Stimulated activated CD4-positive, alpha-beta T cell treated with anti-CD3 and anti-CD28 coated beads, Interleukin-15, amount 100 ng/mL, for 48 hours (primary cell): ENCODE measurements at regions not wholly inside any gene's neighbourhood (a gene's known extent, or its start where the extent isn't known, plus 50 kb on each side); places are given as distances from the start of the nearest gene placed in this dataset.
"Not testable (repeated sequence)": the region's sequence is repeated elsewhere in the genome, so short reads cannot be mapped to it uniquely, and the experiment has no call there.

ENCODE experiments used
- DNase-seq, 2 donors: peaks; one replicate each; pipeline ENCODE4 v3.0.0-alpha.2; 2020; ENCODE audit warnings: low read depth in 2 of 2

DNA sequence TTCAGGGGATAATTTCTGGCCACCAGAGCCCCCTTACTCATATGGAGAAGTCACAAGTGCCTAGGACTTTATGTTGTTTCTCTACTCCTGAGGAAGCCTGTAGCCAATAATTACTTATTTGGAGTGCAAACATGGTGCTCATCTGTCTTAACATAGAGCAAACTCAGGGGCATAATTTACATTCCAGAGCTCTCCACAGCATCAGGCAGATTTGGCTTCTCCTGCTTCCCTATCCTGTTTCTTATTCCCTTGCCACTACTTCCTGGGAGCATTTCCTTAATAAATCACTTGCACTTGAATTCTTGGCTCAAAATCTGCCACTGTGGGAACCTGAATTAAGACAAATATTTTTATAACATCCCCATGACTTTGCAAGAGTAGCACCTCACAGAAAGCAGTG, 960.9 kb downstream of the SOCS6 start:
- no peak for DNase-seq

DNA sequence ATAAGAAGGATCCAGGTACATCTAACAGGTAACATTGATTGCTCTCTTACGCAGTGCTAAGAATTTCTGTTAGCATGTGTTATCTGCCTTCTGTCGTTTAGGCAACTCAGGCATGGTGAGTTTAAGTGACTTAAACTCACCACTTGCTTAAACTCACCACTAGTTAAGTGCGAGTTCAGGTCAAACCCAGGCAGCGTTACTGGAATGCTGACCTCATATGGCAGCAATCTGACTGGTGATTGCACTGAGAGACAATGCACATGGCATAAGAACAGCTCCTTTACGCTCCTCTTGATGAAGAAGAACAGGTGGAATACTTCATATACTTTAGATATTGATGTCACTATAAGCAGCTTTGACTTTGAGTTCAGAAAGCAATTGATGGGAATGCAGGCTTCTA, 954.1 kb downstream of the SOCS6 start:
- no peak for DNase-seq

DNA sequence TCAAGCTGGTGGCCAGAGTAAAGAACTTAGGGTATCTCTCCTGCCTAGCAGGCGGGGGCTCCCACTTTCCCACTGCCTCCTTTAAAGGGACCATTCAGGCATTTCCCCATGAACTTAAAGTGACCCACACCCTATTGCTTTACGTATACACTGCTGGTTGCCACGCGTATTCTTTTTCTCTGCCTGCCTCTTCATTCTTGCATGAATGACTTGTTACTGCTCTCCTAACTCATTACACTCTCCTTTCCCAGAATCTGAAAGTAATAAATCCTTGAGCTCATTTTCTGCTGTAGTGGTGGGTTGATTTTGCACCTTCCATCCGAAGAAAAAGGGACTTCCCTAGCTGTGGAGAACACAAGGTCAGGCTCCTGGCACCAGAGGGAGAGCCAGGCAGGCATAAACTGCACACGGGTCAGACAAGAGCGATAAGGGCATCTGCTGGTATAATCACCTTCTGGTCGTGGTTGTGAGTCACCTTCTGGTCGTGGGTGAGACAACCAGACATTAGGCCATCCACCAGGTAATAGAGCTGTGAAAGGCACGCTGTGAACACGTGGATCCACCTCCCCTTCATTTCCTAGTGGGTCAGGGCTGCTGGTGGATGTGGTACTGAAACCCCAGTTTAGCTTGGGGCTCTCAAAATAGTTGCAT, 950.3 kb downstream of the SOCS6 start:
- no peak for DNase-seq

DNA sequence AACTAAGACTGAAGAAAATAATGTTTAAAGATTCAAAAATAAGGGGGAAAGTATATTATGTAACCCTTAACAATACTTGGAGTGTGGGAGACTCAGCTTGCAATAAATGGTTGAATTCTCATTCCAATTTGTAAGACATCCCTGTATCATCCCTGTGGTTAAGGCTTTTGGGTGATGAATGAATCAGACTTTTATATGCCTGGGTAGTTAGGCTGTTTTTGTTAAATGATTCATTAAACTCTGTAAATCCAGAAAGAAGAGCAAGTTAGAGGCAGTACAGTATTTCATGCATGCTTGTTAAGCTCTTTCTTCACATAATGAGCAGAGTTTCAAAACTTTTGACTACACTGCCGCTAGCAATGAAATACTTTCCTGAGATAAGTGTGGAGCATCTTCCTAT, 948.8 kb downstream of the SOCS6 start:
- no peak for DNase-seq

DNA sequence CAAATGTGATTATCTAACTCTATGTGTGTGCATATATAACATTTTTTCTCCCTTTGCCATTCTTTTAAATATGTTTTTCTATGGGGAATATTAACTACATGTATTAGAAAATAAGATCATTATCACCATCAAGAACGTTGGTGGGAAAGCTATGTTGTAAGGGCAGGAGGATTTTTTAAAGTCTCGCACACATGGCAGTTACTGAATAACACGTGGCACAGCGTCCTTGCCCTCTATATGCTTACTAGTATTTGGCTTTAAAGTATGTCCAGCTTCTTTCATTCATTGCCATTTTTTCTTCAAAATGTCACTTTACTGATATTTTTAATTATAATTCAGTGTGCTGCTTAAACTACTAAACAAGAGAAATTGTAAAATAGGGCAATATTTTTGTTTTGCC, 944.3 kb downstream of the SOCS6 start:
- no peak for DNase-seq

DNA sequence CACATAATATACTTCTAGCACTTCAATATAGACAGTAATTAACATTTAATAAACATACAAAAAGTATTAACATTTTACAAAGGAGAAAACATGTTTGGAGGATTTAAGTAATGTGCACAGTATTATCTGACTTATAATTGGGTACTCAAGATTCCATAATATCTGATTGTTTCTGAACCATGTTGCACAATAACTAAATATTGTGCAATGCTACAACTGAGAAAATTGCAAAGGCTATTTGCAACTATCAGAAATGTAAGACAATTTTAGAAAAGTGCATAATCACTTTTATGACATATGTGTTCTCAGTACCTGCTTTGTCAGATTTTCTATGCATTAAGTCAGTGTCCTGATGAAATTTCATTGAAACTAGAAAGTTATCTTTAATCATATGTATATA, 934.6 kb downstream of the SOCS6 start:
- no peak for DNase-seq

DNA sequence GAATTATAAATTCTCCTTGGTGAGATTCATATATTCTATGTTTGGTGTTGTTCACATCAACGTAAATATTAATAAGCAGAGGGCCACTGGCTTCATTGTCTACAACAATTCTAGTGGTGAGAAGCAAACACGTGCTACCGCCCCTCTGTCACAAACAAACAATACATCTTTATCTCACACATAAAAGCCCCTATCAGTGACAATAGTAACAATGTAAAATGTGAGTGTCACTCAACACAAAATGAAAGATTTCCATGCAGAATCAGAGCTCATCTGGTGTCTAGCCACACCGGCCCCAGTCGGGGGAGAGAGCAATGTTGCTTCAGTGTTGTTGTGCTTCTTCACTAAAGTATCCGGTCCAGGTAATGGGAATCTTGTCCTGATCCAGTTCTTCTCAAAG, 932.6 kb downstream of the SOCS6 start:
- no peak for DNase-seq

DNA sequence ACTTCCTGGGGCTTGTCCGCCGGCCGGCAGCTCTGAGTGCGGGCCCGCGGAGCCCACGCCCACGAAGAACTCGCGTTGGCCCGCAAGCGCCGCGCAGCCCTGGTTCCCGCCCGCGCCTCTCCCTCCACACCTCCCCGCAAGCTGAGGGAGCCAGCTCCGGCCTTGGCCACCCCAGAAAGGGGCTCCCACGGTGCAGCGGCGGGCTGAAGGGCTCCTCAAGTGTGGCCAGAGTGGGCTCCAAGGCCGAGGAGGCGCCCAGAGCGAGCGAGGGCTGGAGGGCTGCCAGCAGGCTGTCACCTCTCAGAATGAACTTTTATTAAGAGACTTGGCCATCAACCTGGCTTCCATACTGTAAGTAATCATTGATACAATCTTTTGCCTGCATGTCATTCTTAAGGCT, 923.9 kb downstream of the SOCS6 start:
- not testable (repeated sequence) for DNase-seq

DNA sequence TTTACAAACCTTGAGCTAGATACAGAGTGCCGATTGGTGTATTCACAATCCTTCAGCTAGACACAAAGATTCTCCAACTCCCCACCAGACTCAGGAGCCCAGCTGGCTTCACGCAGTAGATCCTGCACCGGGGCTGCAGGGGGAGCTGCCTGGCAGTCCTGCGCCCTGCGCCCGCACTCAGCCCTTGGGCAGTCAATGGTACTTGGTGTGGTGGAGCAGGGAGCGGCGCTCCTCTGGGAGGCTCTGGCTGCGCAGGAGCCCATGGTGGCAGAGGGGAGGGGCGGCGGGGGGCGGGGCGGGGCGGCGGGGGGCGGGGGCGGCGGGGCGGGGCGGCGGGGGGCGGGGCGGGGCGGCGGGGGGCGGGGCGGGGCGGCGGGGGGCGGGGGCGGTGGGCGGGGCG, 923.4 kb downstream of the SOCS6 start:
- DNase-seq, result no peak

DNA sequence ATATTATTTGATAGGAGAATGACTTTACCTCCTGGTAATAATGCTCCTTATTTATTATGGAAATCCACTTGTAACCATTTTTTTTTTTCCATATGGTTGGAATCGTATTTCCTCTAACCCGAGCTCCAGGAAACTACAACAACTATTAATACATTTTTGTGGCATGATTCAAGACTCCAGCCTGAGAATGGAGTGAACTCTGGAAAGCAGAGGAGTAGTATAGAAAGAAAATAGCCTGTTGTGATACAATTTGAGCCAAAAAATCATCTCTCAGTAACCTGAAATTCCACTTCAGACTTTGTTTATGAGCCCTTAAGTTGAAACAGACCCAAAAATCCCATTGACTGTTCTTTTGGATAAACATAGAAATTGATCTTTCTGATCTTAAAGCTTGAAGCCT, 921.1 kb downstream of the SOCS6 start:
- no peak for DNase-seq

DNA sequence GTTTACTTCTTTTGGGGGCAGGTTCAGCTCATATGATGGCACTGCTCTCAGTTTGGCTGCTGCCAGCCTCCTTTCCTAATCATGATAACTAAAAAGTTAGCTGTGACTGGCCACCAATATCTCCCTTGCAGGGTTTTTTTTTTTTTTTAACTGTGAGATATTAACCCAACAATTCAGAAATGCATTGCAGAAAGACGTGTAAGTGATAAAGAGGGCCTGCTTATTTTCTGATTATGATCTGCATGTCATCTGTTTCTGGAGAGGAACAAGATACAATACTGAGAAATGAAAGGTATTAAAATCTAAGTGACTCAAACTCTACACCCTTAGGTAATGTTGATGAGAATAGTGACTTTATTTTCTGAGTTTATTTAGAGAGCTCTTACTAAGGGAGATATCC, 905.6 kb downstream of the SOCS6 start:
- no peak for DNase-seq

DNA sequence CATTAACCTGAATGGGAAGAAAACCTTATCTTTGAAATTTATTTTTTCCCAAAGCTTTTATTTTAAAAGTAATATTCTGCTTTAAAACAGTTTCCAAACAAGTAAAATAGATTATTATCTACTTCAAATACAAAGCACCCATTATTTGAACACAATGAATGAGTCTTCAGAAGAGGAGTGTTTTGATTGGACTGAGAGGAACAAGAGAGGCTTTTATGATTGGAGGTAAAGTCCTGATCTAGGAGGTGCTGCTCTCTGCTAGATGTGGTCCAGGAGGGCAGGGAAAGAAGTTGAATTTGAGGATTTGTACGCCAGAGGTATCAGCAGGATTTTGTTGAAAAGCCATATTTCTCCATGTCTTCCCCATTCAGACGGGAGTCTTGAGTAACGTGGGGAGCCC, 900.7 kb downstream of the SOCS6 start:
- no peak for DNase-seq

DNA sequence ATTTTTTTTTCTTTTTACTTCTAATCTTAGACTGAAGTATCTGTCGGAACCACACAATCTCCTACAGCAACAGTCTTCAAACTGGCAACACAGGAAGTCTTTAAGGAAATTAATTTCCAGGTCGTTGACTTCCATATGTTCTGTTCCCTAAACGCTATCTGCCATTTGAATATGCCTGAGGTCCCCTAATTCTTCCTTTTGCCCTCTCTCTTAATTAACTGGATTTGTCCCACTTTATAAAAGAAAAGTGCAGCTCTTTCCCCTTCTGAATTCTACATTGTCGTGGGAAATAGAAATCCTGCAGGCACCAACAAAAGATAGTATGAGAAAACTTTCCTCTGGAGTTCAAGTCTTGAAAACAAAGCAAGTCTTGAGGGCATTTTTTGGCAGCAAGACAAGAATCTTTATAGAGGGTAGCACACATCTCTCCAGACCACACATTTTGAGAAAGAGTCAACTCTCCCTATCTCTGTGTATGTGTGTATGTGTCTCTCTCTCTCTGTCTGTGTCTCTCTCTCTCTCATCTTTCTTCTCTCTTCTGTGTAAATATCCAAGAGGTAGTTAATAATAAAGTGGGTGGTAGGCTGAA, 879.8 kb downstream of the SOCS6 start:
- no peak for DNase-seq

DNA sequence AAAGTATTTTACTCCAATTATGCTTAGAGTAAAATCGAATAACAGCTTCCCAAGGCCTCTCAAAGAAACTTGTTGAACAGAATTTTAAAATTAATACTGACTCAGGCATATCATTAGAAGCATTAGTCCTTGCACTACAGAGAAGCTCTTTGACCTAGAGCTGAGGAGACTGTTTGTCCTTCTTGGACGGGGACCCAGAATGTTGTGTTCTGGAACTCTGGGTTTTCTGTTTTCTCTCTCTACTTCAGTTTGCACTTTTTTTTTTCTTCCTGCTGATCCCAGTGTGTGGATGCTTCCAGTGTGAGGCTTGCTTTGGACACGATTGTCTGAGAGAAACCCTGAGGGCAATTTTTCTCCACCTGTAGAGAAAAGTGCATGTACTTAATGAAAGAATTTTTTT, 847.6 kb downstream of the SOCS6 start:
- DNase-seq, result no peak

DNA sequence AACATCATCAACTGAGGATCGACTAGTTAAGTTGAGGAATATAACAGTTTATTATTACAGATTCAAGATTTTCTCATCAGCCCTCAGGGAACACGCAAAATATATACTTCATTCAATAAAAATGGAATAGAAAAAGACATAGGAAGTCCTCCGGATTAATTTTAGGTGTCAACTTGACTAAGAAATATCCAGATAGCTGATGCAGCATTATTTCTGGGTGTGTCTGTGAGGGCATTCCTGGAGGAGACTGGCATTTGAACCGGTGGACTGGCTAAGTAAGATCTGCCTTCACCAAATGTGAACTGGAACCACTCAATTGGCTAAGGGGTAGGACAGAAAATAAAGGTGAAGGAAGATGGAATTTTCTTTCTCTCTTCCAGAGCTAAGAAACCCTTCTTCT, 845.3 kb downstream of the SOCS6 start:
- no peak for DNase-seq

DNA sequence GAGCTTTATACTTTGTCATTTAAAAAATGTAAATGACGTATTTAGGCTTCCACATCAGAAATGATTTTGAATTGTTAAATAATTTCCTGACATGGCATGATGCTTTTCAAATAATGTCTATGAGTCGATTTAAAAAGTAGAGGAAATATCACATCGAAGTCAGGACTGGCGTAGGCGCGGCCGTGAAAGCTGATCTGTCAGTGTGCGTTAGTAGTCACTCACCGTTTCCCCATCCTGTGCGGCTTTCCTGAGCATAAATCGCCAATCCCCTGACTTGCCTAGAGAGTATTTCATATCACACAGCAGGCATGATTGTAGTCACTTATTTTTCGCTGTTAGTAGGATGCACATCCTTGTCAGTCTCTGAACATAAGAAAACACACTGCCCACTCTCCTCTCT, 843.1 kb downstream of the SOCS6 start:
- no peak for DNase-seq

DNA sequence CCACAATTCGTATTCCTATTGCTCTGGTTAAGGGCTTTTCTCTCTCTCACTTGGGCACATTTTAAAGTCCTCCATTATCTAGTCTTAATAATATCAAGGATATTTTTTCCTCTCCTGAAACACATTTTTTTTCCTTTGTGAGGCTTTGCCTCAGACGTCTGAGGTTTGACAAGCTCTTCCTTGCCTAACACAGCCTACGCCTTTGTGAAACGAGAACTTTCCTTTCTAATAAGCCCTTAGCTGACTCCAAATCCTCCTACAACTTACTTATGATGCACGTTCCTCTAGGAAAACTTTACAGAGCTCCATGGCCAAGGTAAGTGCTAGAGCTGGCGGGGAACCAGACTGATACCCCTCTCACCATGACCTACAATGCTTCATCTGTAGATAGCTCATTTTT, 841.5 kb downstream of the SOCS6 start:
- no peak for DNase-seq

DNA sequence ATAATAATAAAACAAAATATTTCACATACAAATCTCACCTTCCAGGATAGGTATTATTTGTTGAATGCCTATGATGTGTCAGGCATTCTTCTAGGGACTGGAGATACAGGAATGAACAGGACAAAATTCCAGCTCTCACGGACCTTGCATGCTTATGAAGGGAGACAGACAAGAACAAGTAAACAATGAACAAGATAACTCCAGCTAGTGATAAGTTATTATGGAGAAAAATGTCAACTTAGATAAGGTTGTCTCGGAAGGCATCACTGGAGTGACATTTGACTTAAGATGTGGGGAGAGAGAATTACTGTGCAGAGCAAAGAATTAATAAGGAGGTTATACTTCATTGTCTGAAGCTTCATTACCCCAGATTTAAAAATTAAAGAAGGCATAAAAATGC, 836.7 kb downstream of the SOCS6 start:
- no peak for DNase-seq

DNA sequence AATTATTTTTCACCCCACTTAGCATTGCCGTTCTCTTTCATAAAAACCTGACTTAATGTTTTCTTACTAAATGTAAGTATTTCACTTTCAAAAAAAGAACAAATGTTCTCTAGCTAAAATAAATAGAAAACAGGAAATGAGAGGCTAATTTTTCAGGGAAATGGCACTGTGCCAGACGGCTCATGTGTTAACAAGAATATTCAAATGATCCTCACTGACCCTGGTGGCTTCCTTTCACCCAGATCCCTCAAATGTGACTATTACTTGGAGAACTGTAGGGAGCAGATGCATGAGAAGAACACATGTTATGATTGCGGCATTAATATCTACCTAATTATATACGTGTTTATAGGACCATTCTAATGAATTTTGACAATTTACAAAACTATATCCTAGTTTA, 827.7 kb downstream of the SOCS6 start:
- DNase-seq, result no peak

DNA sequence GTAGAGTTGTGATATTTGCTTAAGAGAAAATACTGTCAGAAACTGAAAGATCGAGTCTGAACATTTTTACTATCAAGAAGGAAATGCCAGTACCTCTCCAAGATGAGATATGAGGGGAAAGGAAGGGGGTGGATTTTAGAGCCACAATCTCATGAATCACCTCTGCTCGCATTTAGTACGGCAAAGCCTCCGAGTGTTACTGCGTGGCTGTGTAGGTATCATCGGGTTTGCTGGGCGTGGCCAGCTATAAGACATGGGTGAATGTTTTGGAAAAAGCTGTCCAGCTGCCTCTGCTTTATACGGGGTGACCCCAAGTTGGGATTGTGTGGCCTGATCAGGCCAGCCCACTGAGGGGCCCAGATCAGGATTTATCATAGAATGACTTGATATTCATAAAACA, 826.4 kb downstream of the SOCS6 start:
- DNase-seq, result no peak

DNA sequence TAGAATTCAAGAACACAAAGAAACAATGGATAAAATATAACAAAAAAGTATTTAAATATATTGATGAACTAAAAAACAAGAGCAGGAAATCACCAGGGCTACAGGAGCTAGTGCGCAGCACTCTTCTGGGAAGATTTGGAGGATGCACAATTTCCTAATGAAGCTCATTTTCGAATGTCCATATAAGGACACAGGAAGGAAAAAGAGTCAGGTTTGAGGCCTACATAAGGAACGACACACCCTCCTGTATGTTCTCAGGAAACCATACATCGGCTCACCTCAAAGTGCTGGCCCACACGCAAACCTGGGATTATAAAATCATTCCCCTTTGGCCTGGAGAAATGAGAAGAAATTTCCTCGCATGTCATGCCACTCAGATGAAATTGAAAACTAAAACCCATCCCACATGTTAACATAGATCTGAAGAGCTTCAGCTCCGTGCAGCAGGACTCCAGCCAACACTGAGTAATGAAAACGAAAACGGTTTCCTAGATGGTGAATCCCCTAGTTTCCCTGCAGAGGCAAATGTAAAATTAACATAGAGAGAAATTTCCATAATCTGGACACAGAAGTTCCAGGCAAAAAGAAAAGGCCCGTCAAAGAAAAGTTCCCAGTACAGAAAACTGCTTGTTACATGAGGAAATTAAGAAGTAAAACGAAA, 825.8 kb downstream of the SOCS6 start:
- DNase-seq, result no peak

DNA sequence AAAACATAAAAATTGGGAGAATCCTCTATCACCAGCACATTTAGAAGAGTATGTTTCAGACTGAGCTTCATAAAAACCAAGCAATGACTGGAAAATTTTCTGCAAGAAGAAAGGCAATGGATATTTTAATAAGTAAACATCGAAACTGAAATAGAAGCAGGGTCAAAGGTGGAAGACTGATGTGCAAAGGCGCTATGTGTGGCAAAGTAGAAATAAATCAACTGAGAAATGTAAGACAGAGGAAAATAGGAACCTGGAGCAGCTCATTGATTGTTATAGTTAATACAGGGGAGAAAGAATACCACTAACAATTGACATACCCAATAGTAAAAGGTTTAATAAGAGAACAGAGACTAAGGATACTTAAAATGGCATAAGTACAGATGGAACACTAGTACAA, 818.4 kb downstream of the SOCS6 start:
- no peak for DNase-seq

DNA sequence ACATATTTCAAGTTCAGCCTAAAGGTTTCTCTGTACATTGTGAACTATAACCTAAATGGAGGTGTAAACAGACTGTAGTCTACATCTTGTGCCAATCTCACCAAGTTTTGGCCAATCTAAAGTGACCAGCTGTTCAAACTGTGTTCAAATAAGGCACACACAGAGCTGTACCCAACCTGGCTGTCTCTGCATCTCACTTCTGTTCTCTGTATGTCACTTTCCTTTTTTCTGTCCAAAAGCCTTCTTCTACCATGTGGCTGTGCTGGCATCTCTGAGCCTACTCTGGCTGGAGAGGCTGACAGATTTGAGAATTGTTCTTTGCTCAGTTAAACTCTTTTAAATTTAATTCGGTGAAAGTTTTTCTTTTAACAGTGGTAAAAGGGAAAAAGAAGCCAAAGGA, 817.9 kb downstream of the SOCS6 start:
- DNase-seq, result no peak
